Neural cell (in vitro differentiated cells): ENCODE measurements at regions not wholly inside any gene's neighbourhood (a gene's known extent, or its start where the extent isn't known, plus 50 kb on each side); places are given as distances from the start of the nearest gene placed in this dataset.

ENCODE experiments used
- H2AFZ ChIP-seq: fragments of 200-600, 300-800 bp; sonication (generic), shearing (Covaris generic); 2 replicates; pipeline ENCODE4 v1.6.0; 2014; ENCODE audit warnings: low read depth, mild to moderate bottlenecking, antibody characterized with exemption, low read length, moderate library complexity
- H3F3A ChIP-seq: fragments of 200-600 bp; shearing (Covaris generic); 2 replicates; pipeline ENCODE4 v1.6.1; 2016; ENCODE audit warnings: mild to moderate bottlenecking, moderate library complexity, mixed read lengths, antibody characterized with exemption, low read length; ENCODE audit not compliant: insufficient read depth, poor library complexity, severe bottlenecking
- H3K27ac ChIP-seq: fragments of 200-600, 300-800 bp; sonication (generic), shearing (Covaris generic); 2 replicates; pipeline ENCODE4 v1.5.1; 2014; ENCODE audit warnings: mild to moderate bottlenecking, low read length, moderate library complexity
- H3K27me3 ChIP-seq: fragments of 300-800, 200-600 bp; sonication (generic), shearing (Covaris generic); 2 replicates; pipeline ENCODE4 v1.6.0; 2014; ENCODE audit warnings: mild to moderate bottlenecking, low read depth, low read length, moderate library complexity; ENCODE audit not compliant: insufficient read depth
- H3K36me3 ChIP-seq: fragments of 300-800, 200-600 bp; sonication (generic), shearing (Covaris generic); 2 replicates; pipeline ENCODE4 v1.5.1; 2014; ENCODE audit warnings: mild to moderate bottlenecking, antibody characterized with exemption, low read length, moderate library complexity; ENCODE audit not compliant: insufficient read depth
- H3K4me2 ChIP-seq: fragments of 300-800, 200-600 bp; sonication (generic), shearing (Covaris generic); 2 replicates; pipeline ENCODE4 v1.6.0; 2014; ENCODE audit warnings: mild to moderate bottlenecking, low read length
- H3K4me3 ChIP-seq: fragments of 300-800, 200-600 bp; sonication (generic), shearing (Covaris generic); 2 replicates; pipeline ENCODE4 v1.5.1; 2014; ENCODE audit warnings: mild to moderate bottlenecking, low read length, moderate library complexity
- H3K79me2 ChIP-seq: fragments of 200-600 bp; shearing (Covaris generic); replicated peaks from 2 replicates; pipeline ENCODE4 v1.6.0; 2014; ENCODE audit warnings: mild to moderate bottlenecking, low read length, moderate library complexity; ENCODE audit not compliant: insufficient read depth
- H3K9ac ChIP-seq: fragments of 300-800, 200-600 bp; sonication (generic), shearing (Covaris generic); 2 replicates; pipeline ENCODE4 v1.6.1; 2016; ENCODE audit warnings: mild to moderate bottlenecking, low read length, mixed read lengths
- H3K9me2 ChIP-seq: fragments of 200-600 bp; shearing (Covaris generic); 2 replicates; pipeline ENCODE4 v1.6.1; 2016; ENCODE audit warnings: mild to moderate bottlenecking, low read length, mixed read lengths; ENCODE audit not compliant: insufficient read depth
- H3K9me3 ChIP-seq: fragments of 200-600, 300-800 bp; sonication (generic), shearing (Covaris generic); 2 replicates; pipeline ENCODE4 v1.6.1; 2016; ENCODE audit warnings: mild to moderate bottlenecking, mixed run types, low read length, moderate library complexity, mixed read lengths
- H4K20me1 ChIP-seq: fragments of 200-600 bp; shearing (Covaris generic); 2 replicates; pipeline ENCODE4 v1.6.1; 2016; ENCODE audit warnings: mild to moderate bottlenecking, mixed run types; ENCODE audit not compliant: insufficient read depth
- EP300 ChIP-seq: fragments of 450-650 bp; conservative IDR thresholded peaks from 2 replicates; pipeline ENCODE4 v1.6.1; 2014; ENCODE audit warnings: antibody characterized with exemption, mild to moderate bottlenecking, moderate library complexity; ENCODE audit not compliant: poor library complexity, severe bottlenecking
- EZH2 ChIP-seq: fragments of 200-600, 300-800 bp; shearing (Covaris generic), sonication (generic); IDR thresholded peaks from 2 replicates; pipeline ENCODE4 v1.6.1; 2014; ENCODE audit warnings: antibody characterized with exemption, low read length, borderline replicate concordance, mild to moderate bottlenecking; ENCODE audit not compliant: insufficient read depth, poor library complexity, severe bottlenecking
- MXI1 ChIP-seq: fragments of 450-650 bp; conservative IDR thresholded peaks from 2 replicates; pipeline ENCODE4 v1.6.1; 2014; ENCODE audit warnings: antibody characterized with exemption, mild to moderate bottlenecking; ENCODE audit not compliant: poor library complexity, severe bottlenecking
- POLR2AphosphoS5 ChIP-seq: IDR thresholded peaks from 2 replicates; pipeline ENCODE4 v1.6.1; 2012
- RAD21 ChIP-seq: fragments of 450-650 bp; conservative IDR thresholded peaks from 2 replicates; pipeline ENCODE4 v1.6.1; 2014; ENCODE audit warnings: antibody characterized with exemption, mild to moderate bottlenecking, moderate library complexity
- SMC3 ChIP-seq: fragments of 450-650 bp; conservative IDR thresholded peaks from 2 replicates; pipeline ENCODE4 v1.6.1; 2014; ENCODE audit warnings: antibody characterized with exemption, mild to moderate bottlenecking, moderate library complexity; ENCODE audit not compliant: poor library complexity
- TAF1 ChIP-seq: IDR thresholded peaks from 2 replicates; pipeline ENCODE4 v1.6.1; 2012; ENCODE audit warnings: low read depth
- TF ChIP-seq, protein P1 (sequence below): IDR thresholded peaks from 2 replicates; pipeline ENCODE4 v1.6.1; 2012; ENCODE audit warnings: borderline replicate concordance
- TF ChIP-seq, protein P2 (sequence below): fragments of 450-650 bp; IDR thresholded peaks from 2 replicates; pipeline ENCODE4 v1.5.1; 2014; ENCODE audit warnings: antibody characterized with exemption, mild to moderate bottlenecking, moderate library complexity; ENCODE audit not compliant: poor library complexity, severe bottlenecking

DNA sequence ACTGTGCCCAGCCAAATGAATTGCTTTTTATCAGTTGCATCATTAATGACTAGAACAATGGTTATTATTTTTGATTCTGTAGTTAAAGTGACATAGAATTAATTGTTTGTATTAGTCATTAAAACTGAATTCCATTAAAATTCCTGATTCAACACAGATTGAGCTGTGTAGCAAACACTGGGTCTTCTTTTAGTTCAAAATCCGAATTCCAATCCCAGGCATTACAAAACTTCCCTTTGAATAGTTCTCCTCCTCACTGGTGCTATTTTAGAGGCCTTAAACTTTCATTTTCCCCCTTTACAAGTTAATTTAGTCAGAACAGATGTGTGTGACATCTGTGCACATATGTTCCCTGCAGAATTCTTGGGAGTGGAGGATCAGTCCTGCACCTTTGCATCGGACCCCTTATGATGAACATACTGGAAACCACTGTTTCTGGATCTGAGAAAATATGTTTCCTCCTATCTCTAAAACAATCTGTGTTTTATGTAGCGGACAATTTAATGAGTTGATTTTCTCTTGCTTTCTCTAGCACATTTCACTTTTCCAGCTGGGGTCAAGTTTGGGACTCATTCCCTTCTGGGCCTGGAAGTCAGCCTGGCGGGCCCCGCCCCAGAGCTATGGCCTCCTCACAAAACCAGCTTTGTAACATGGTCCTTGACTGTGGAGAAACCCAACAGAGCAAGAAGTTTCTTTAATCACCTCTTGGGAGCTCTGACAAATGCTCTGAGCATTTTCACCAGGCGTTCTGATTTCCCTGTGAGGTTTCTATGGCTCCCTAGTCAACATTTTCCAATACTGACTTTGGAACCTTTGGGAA lies 87.9 kb upstream of the MAMDC2 start:
- Histone ChIP-seq H3K27me3 (no peaks in the 10 kb centered on the region), H2AFZ (no peak overlapping the region), H3K4me2 (no peak overlapping the region), H3K9me3 (no peaks in the 10 kb centered on the region), H3K36me3 (no peaks in the 10 kb centered on the region), H3K27ac (no peak overlapping the region), H3K9ac (no peak overlapping the region), H3K4me3 (no peak overlapping the region), H3K79me2 (no peaks in the 10 kb centered on the region), H4K20me1 (no peaks in the 10 kb centered on the region), H3F3A (no peaks in the 10 kb centered on the region), H3K9me2 (no peaks in the 10 kb centered on the region)
- TF ChIP-seq, protein P1, sequence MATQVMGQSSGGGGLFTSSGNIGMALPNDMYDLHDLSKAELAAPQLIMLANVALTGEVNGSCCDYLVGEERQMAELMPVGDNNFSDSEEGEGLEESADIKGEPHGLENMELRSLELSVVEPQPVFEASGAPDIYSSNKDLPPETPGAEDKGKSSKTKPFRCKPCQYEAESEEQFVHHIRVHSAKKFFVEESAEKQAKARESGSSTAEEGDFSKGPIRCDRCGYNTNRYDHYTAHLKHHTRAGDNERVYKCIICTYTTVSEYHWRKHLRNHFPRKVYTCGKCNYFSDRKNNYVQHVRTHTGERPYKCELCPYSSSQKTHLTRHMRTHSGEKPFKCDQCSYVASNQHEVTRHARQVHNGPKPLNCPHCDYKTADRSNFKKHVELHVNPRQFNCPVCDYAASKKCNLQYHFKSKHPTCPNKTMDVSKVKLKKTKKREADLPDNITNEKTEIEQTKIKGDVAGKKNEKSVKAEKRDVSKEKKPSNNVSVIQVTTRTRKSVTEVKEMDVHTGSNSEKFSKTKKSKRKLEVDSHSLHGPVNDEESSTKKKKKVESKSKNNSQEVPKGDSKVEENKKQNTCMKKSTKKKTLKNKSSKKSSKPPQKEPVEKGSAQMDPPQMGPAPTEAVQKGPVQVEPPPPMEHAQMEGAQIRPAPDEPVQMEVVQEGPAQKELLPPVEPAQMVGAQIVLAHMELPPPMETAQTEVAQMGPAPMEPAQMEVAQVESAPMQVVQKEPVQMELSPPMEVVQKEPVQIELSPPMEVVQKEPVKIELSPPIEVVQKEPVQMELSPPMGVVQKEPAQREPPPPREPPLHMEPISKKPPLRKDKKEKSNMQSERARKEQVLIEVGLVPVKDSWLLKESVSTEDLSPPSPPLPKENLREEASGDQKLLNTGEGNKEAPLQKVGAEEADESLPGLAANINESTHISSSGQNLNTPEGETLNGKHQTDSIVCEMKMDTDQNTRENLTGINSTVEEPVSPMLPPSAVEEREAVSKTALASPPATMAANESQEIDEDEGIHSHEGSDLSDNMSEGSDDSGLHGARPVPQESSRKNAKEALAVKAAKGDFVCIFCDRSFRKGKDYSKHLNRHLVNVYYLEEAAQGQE: no peak
- TF ChIP-seq EP300 (no peak), MXI1 (no peak), EZH2 (no peak), RAD21 (no peak), SMC3 (no peak), POLR2AphosphoS5 (no peak), TAF1 (no peak)
- TF ChIP-seq, protein P2, sequence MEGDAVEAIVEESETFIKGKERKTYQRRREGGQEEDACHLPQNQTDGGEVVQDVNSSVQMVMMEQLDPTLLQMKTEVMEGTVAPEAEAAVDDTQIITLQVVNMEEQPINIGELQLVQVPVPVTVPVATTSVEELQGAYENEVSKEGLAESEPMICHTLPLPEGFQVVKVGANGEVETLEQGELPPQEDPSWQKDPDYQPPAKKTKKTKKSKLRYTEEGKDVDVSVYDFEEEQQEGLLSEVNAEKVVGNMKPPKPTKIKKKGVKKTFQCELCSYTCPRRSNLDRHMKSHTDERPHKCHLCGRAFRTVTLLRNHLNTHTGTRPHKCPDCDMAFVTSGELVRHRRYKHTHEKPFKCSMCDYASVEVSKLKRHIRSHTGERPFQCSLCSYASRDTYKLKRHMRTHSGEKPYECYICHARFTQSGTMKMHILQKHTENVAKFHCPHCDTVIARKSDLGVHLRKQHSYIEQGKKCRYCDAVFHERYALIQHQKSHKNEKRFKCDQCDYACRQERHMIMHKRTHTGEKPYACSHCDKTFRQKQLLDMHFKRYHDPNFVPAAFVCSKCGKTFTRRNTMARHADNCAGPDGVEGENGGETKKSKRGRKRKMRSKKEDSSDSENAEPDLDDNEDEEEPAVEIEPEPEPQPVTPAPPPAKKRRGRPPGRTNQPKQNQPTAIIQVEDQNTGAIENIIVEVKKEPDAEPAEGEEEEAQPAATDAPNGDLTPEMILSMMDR: no peak

DNA sequence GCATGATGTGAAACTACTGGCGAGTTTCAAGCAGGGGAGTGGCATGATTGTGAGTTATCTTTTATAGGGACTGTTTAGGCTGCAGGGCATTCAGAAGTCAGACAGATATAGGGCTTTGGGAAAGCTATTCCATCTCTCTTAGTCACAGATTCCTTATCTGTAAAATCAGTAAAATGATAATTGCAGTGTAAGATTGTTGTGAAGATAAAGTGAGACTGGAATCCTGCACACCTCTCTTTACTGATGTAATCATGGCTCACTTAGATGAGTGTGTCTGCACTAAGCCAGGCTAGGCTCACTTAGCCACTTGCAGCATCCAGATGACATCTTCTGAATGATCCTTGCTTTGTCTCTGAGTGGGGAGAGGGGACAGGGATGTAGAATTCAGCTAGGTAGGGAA lies 81.8 kb upstream of the MAMDC2 start:
- no peaks in the 10 kb centered on the region for H3K79me2 ChIP-seq
- H4K20me1 ChIP-seq: no peaks in the 10 kb centered on the region
- H2AFZ ChIP-seq: no peak overlapping the region
- TF ChIP-seq TAF1 (no peak), RAD21 (no peak), EP300 (no peak), POLR2AphosphoS5 (no peak), EZH2 (no peak), SMC3 (no peak), MXI1 (no peak)
- TF ChIP-seq, protein P2: no peak
- TF ChIP-seq, protein P1: no peak
- H3K4me3 ChIP-seq: no peak overlapping the region
- H3K27ac ChIP-seq: no peak overlapping the region
- H3K4me2 ChIP-seq: no peak overlapping the region
- no peaks in the 10 kb centered on the region for H3K9me2 ChIP-seq
- H3F3A ChIP-seq: no peaks in the 10 kb centered on the region
- H3K36me3 ChIP-seq: no peaks in the 10 kb centered on the region
- H3K27me3 ChIP-seq: no peaks in the 10 kb centered on the region
- H3K9me3 ChIP-seq: no peaks in the 10 kb centered on the region
- no peak overlapping the region for H3K9ac ChIP-seq
